Natural killer cell (primary cell): ENCODE measurements at regions not wholly inside any gene's neighbourhood (a gene's known extent, or its start where the extent isn't known, plus 50 kb on each side); places are given as distances from the start of the nearest gene placed in this dataset.

Experiments
- ATAC-seq, 3 donors: fragments of 150-1000 bp in 2 of 3; fragments of 200-7000 bp in 1 of 3; cut with Tn5 transposase; 1 replicate in 1 of 3; 2 replicates in 2 of 3; pipeline ENCODE4 v1.10.0; 2021; ENCODE audit warnings: mild to moderate bottlenecking in 2 of 3, moderate library complexity in 2 of 3
- DNase-seq, 2 donors: peaks; one replicate each; pipeline versions ENCODE4 v3.0.0 to v3.0.0-alpha.2; 2013 to 2021; ENCODE audit warnings: mixed read lengths in 1 of 2
- H3K27ac ChIP-seq: one replicate; pipeline ENCODE4 v1.5.1; 2013; ENCODE audit warnings: mild to moderate bottlenecking, low read length
- H3K27me3 ChIP-seq: one replicate; pipeline ENCODE4 v1.6.1; 2013; ENCODE audit warnings: low read length; ENCODE audit not compliant: control insufficient read depth, insufficient read depth
- H3K36me3 ChIP-seq: one replicate; pipeline ENCODE4 v1.6.1; 2013; ENCODE audit warnings: low read length; ENCODE audit not compliant: control insufficient read depth, insufficient read depth
- H3K4me1 ChIP-seq: one replicate; pipeline ENCODE4 v1.6.1; 2013; ENCODE audit warnings: low read length; ENCODE audit not compliant: control insufficient read depth, insufficient read depth
- H3K4me3 ChIP-seq: one replicate; pipeline ENCODE4 v1.5.1; 2013; ENCODE audit warnings: low read length
- H3K9me3 ChIP-seq: one replicate; pipeline ENCODE4 v1.6.1; 2013; ENCODE audit warnings: low read length; ENCODE audit not compliant: control insufficient read depth, insufficient read depth
- H3K27ac Mint-ChIP-seq, 2 donors: one replicate each; pipeline ENCODE4 v1.8.0; 2022; ENCODE audit warnings: mild to moderate bottlenecking in 2 of 2, mixed read lengths in 2 of 2, moderate library complexity in 1 of 2
- H3K27me3 Mint-ChIP-seq, 2 donors: one replicate each; pipeline ENCODE4 v1.8.0; 2022; ENCODE audit warnings: low read depth in 2 of 2, mixed read lengths in 2 of 2
- H3K36me3 Mint-ChIP-seq: one replicate; pipeline ENCODE4 v1.8.0; 2022; ENCODE audit warnings: mixed read lengths
- H3K4me1 Mint-ChIP-seq, 2 donors: one replicate each; pipeline ENCODE4 v1.8.0; 2022; ENCODE audit warnings: mixed read lengths in 2 of 2
- H3K4me3 Mint-ChIP-seq: one replicate; pipeline ENCODE4 v1.8.0; 2022; ENCODE audit warnings: mild to moderate bottlenecking, moderate library complexity, mixed read lengths
- H3K9me3 Mint-ChIP-seq, 2 donors: one replicate each; pipeline ENCODE4 v1.8.0; 2022; ENCODE audit warnings: mixed read lengths in 2 of 2
- CTCF ChIP-seq: fragments of 200-600 bp; IDR thresholded peaks from one replicate; pipeline ENCODE4 v1.8.0; 2022; ENCODE audit warnings: antibody characterized with exemption
- WGBS: methylation state at CpG from one replicate; pipeline ENCODE4 v1.1.7; 2013; ENCODE audit warnings: missing lambda C conversion rate; ENCODE audit not compliant: insufficient coverage; 5-methylcytosine and 5-hydroxymethylcytosine counted together
- intact Hi-C: fragments of 100-400 bp; cut with micrococcal nuclease; formaldehyde crosslinking; loops from one replicate; pipeline ENCODE4 v1.14.2; 2022

- no peak for TF ChIP-seq CTCF
- no peak for ATAC-seq
- WGBS = 63% methylated on average over 3 of the region's 3 CpGs
- Mint-ChIP-seq H3K27ac (no peak overlapping the region), H3K4me3 (no peak overlapping the region), H3K36me3 (no peaks in the 10 kb centered on the region), H3K9me3 (no peaks in the 10 kb centered on the region), H3K27me3 (peaks cover 7 to 37% of the 10 kb centered on the region in 2 donors), H3K4me1 (no peaks in the 10 kb centered on the region)
- no peak overlapping the region for H3K27ac ChIP-seq
- H3K4me3 ChIP-seq = no peak overlapping the region
- peaks cover 3% of the 10 kb centered on the region for H3K27me3 ChIP-seq
- DNase-seq = no peak
- no peaks in the 10 kb centered on the region for H3K4me1 ChIP-seq
- H3K36me3 ChIP-seq = no peaks in the 10 kb centered on the region
- no peaks in the 10 kb centered on the region for H3K9me3 ChIP-seq
- intact Hi-C loops = no loop called here
Observed at GRCh38 chr5:159861086-159861485, 55.2 kb upstream of the ADRA1B start.

GRCh38 chr5:159864885-159865691 lies 51.2 kb upstream of the ADRA1B start:
- 36% methylated on average over 12 of the region's 13 CpGs for WGBS
- Histone ChIP-seq H3K4me3 (no peak overlapping the region), H3K27ac (no peak overlapping the region), H3K27me3 (peaks cover 3% of the 10 kb centered on the region), H3K9me3 (no peaks in the 10 kb centered on the region), H3K36me3 (no peaks in the 10 kb centered on the region), H3K4me1 (no peaks in the 10 kb centered on the region)
- H3K4me3 Mint-ChIP-seq = no peak overlapping the region
- no peak for DNase-seq
- no peak for ATAC-seq
- no peak for TF ChIP-seq CTCF
- no peaks in the 10 kb centered on the region for H3K4me1 Mint-ChIP-seq
- peaks cover 15 to 53% of the 10 kb centered on the region in 2 donors for H3K27me3 Mint-ChIP-seq
- no peak overlapping the region for H3K27ac Mint-ChIP-seq
- intact Hi-C loops = no loop called here
- H3K36me3 Mint-ChIP-seq = no peaks in the 10 kb centered on the region
- no peaks in the 10 kb centered on the region for H3K9me3 Mint-ChIP-seq

GRCh38 chr5:159866093-159866492 lies 50.2 kb upstream of the ADRA1B start:
- ATAC-seq = no peak
- H3K4me1 Mint-ChIP-seq = no peaks in the 10 kb centered on the region

More at GRCh38 chr5:159866093-159866492, 50.2 kb upstream of the ADRA1B start:
- no peaks in the 10 kb centered on the region for H3K9me3 Mint-ChIP-seq
- Histone ChIP-seq H3K9me3 (no peaks in the 10 kb centered on the region), H3K4me3 (no peak overlapping the region), H3K27ac (no peak overlapping the region), H3K27me3 (peaks cover 3% of the 10 kb centered on the region), H3K4me1 (no peaks in the 10 kb centered on the region), H3K36me3 (no peaks in the 10 kb centered on the region)
- H3K27ac Mint-ChIP-seq = no peak overlapping the region
- peaks cover 15 to 59% of the 10 kb centered on the region in 2 donors for H3K27me3 Mint-ChIP-seq
- no peak for TF ChIP-seq CTCF
- DNase-seq = no peak
- H3K36me3 Mint-ChIP-seq = no peaks in the 10 kb centered on the region
- 90% methylated on average over 5 of the region's 5 CpGs for WGBS
- H3K4me3 Mint-ChIP-seq = no peak overlapping the region
- intact Hi-C loops = no loop called here
